A549 (cell line): ENCODE measurements at regions not wholly inside any gene's neighbourhood (a gene's known extent, or its start where the extent isn't known, plus 50 kb on each side); places are given as distances from the start of the nearest gene placed in this dataset.

Experiments
- ATAC-seq, 2 experiments: fragments of 200-7000 bp in 1 of 2; fragments of >200 bp in 1 of 2; cut with Nextera tagmentation in 1 of 2; cut with Tn5 transposase in 1 of 2; 3 replicates each; pipeline versions ENCODE4 v1.8.0 to v1.9.1; 2018 to 2020; ENCODE audit warnings: mild to moderate bottlenecking in 1 of 2, moderate library complexity in 1 of 2
- CTCF ChIA-PET: fragments of 300-600 bp; sonication (Branson Sonifier 250); formaldehyde crosslinking; extraction: SDS; loops from one replicate; lab custom pipeline; 2021; ENCODE audit warnings: antibody characterized with exemption, inconsistent platforms; lab: Yijun Ruan, JAX
- POLR2A ChIA-PET: fragments of 350-600 bp; formaldehyde crosslinking; extraction: SDS; loops from one replicate; lab custom pipeline; 2021; ENCODE audit warnings: antibody characterized with exemption, inconsistent platforms; lab: Yijun Ruan, JAX
- DNase-seq, 2 experiments: peaks; one replicate each; pipeline versions ENCODE4 v3.0.0 to v3.0.0-alpha.2; 2011 to 2016; ENCODE audit warnings: low read depth in 1 of 2, low spot score in 1 of 2
- FAIRE-seq: peaks from 2 replicates; lab custom pipeline; 2011; peaks lifted over from hg19 to GRCh38; lab: Jason Lieb, UNC
- H3K27ac ChIP-seq, 2 experiments: fragments of >200 bp; sonication (Bioruptor Twin); formaldehyde crosslinking; 3 replicates each; pipeline ENCODE4 v1.5.1; 2016 to 2017
- H3K4me1 ChIP-seq: fragments of >200 bp; sonication (Bioruptor Twin); formaldehyde crosslinking; 3 replicates; pipeline ENCODE4 v1.6.1; 2016
- H3K4me2 ChIP-seq: fragments of >200 bp; sonication (Bioruptor Twin); formaldehyde crosslinking; 3 replicates; pipeline ENCODE4 v1.6.1; 2016
- H3K4me3 ChIP-seq: fragments of >200 bp; sonication (Bioruptor Twin); formaldehyde crosslinking; 3 replicates; pipeline ENCODE4 v1.5.1; 2016
- H3K9me3 ChIP-seq: fragments of >200 bp; sonication (Bioruptor Twin); formaldehyde crosslinking; 3 replicates; pipeline ENCODE4 v1.6.1; 2016
- ATOH8 ChIP-seq: fragments of 250-450 bp; sonication (Bioruptor Pico); IDR thresholded peaks from 2 replicates; pipeline ENCODE4 v1.5.0; 2020; ENCODE audit warnings: low read depth, mild to moderate bottlenecking, moderate library complexity
- BCL3 ChIP-seq: fragments of >200 bp; sonication (Bioruptor Twin); formaldehyde crosslinking; IDR thresholded peaks from 3 replicates; pipeline ENCODE4 v1.6.1; 2016
- CBX2 ChIP-seq: fragments of 200-600 bp; sonication (generic); IDR thresholded peaks from 2 replicates; pipeline ENCODE4 v1.6.1; 2016; ENCODE audit warnings: low read depth, mild to moderate bottlenecking, borderline replicate concordance
- CBX8 ChIP-seq: fragments of 200-600 bp; sonication (generic); IDR thresholded peaks from 2 replicates; pipeline ENCODE4 v1.6.1; 2016
- CHD2 ChIP-seq: fragments of 150-350 bp; IDR thresholded peaks from 2 replicates; pipeline ENCODE4 v1.6.1; 2014; ENCODE audit warnings: low read length; ENCODE audit not compliant: partially characterized antibody
- CHD4 ChIP-seq: fragments of 200-600 bp; sonication (generic); IDR thresholded peaks from 2 replicates; pipeline ENCODE4 v1.6.1; 2016; ENCODE audit warnings: antibody characterized with exemption, mild to moderate bottlenecking, borderline replicate concordance
- CTCF ChIP-seq: fragments of >200 bp; sonication (Bioruptor Twin); formaldehyde crosslinking; IDR thresholded peaks from 3 replicates; pipeline ENCODE4 v1.5.1; 2016
- EHF ChIP-seq: fragments of 250-450 bp; sonication (Bioruptor Pico); IDR thresholded peaks from 2 replicates; pipeline ENCODE4 v1.5.0; 2020; ENCODE audit warnings: mild to moderate bottlenecking
- EHMT2 ChIP-seq: fragments of 200-600 bp; sonication (generic); IDR thresholded peaks from 2 replicates; pipeline ENCODE4 v1.6.1; 2016; ENCODE audit warnings: antibody characterized with exemption, low read depth, mild to moderate bottlenecking, moderate library complexity
- ESRRA ChIP-seq: fragments of 150-350 bp; IDR thresholded peaks from 2 replicates; pipeline ENCODE4 v1.6.1; 2014; ENCODE audit warnings: mild to moderate bottlenecking, low read length, borderline replicate concordance
- FOSL2 ChIP-seq, 2 experiments: fragments of 450-650 bp in 1 of 2; fragments of >200 bp in 1 of 2; sonication (Bioruptor Twin) in 1 of 2; formaldehyde crosslinking; IDR thresholded peaks; 2 replicates each; pipeline versions ENCODE4 v1.5.0 to v1.6.1; 2016 to 2020; ENCODE audit warnings: mild to moderate bottlenecking in 1 of 2, moderate library complexity in 1 of 2
- GATA3 ChIP-seq: IDR thresholded peaks from 2 replicates; pipeline ENCODE4 v1.6.1; 2012; ENCODE audit warnings: borderline replicate concordance
- HEYL ChIP-seq: fragments of 250-450 bp; sonication (Bioruptor Pico); IDR thresholded peaks from 2 replicates; pipeline ENCODE4 v1.8.0; 2021; ENCODE audit warnings: mild to moderate bottlenecking, moderate library complexity
- HOXB5 ChIP-seq: fragments of 250-450 bp; sonication (Bioruptor Pico); IDR thresholded peaks from 2 replicates; pipeline ENCODE4 v1.5.0; 2020; ENCODE audit warnings: mild to moderate bottlenecking, moderate library complexity
- JUN ChIP-seq, 2 experiments: fragments of >200 bp; sonication (Bioruptor Twin); formaldehyde crosslinking; IDR thresholded peaks; 2 replicates in 1 of 2; 3 replicates in 1 of 2; pipeline ENCODE4 v1.6.1; 2016 to 2017
- JUNB ChIP-seq: fragments of >200 bp; sonication (Bioruptor Twin); formaldehyde crosslinking; IDR thresholded peaks from 2 replicates; pipeline ENCODE4 v1.6.1; 2016
- MAFK ChIP-seq: fragments of 450-650 bp; IDR thresholded peaks from 2 replicates; pipeline ENCODE4 v1.6.1; 2014; ENCODE audit not compliant: partially characterized antibody
- NPAS2 ChIP-seq: fragments of 250-450 bp; sonication (Bioruptor Pico); IDR thresholded peaks from 2 replicates; pipeline ENCODE4 v1.8.0; 2022; ENCODE audit warnings: mild to moderate bottlenecking, moderate library complexity, borderline replicate concordance
- NR3C1 ChIP-seq: fragments of >200 bp; sonication (Bioruptor Twin); formaldehyde crosslinking; IDR thresholded peaks from 3 replicates; pipeline ENCODE4 v1.6.1; 2017
- PBX3 ChIP-seq: IDR thresholded peaks from 2 replicates; pipeline ENCODE4 v1.6.1; 2012
- POLR2AphosphoS2 ChIP-seq: conservative IDR thresholded peaks from 2 replicates; pipeline ENCODE4 v1.6.1; 2012; ENCODE audit warnings: low read length, improper control_type of control experiment, inconsistent platforms
- RAD21 ChIP-seq, 2 experiments: fragments of >200 bp in 1 of 2; sonication (Bioruptor Twin) in 1 of 2; formaldehyde crosslinking in 1 of 2; IDR thresholded peaks in 1 of 2; conservative IDR thresholded peaks in 1 of 2; 2 replicates in 1 of 2; 3 replicates in 1 of 2; pipeline ENCODE4 v1.6.1; 2012 to 2018; ENCODE audit warnings: inconsistent platforms in 1 of 2
- RARB ChIP-seq: fragments of 250-450 bp; sonication (Bioruptor Pico); IDR thresholded peaks from 2 replicates; pipeline ENCODE4 v1.8.0; 2021; ENCODE audit warnings: mild to moderate bottlenecking, moderate library complexity
- RCOR1 ChIP-seq: fragments of 150-350 bp; IDR thresholded peaks from 2 replicates; pipeline ENCODE4 v1.6.1; 2014; ENCODE audit warnings: antibody characterized with exemption, low read length, low read depth
- RNF2 ChIP-seq: fragments of 200-600 bp; sonication (generic); IDR thresholded peaks from 2 replicates; pipeline ENCODE4 v1.6.1; 2016; ENCODE audit warnings: low read depth, mild to moderate bottlenecking, antibody characterized with exemption, moderate library complexity, borderline replicate concordance
- SMC3 ChIP-seq: fragments of >200 bp; sonication (Bioruptor Twin); formaldehyde crosslinking; IDR thresholded peaks from 3 replicates; pipeline ENCODE4 v1.6.1; 2018; ENCODE audit warnings: inconsistent platforms
- SREBF2 ChIP-seq: fragments of 450-650 bp; IDR thresholded peaks from 2 replicates; pipeline ENCODE4 v1.6.1; 2014; ENCODE audit warnings: mild to moderate bottlenecking, moderate library complexity
- TP53 ChIP-seq: fragments of 250-450 bp; sonication (Bioruptor Pico); IDR thresholded peaks from 2 replicates; pipeline ENCODE4 v1.5.0; 2021; ENCODE audit warnings: mild to moderate bottlenecking, moderate library complexity
- USF2 ChIP-seq: fragments of 450-650 bp; IDR thresholded peaks from 2 replicates; pipeline ENCODE4 v1.6.1; 2014; ENCODE audit warnings: antibody characterized with exemption
- ZC3H11A ChIP-seq: fragments of 450-650 bp; IDR thresholded peaks from 2 replicates; pipeline ENCODE4 v1.6.1; 2014; ENCODE audit warnings: antibody characterized with exemption, mild to moderate bottlenecking
- ZNF302 ChIP-seq: fragments of 250-450 bp; sonication (Bioruptor Pico); IDR thresholded peaks from 2 replicates; pipeline ENCODE4 v1.9.0; 2021; ENCODE audit warnings: inconsistent platforms, mild to moderate bottlenecking, moderate library complexity
- WGBS: methylation state at CpG from one replicate; pipeline ENCODE4 v1.1.6; 2017; ENCODE audit errors: missing lambda C conversion rate; 5-methylcytosine and 5-hydroxymethylcytosine counted together

- H3K27ac ChIP-seq: no peak overlapping the region
- no peak for FAIRE-seq
- peak in 1 of 2 experiments; percentile 31; a peak in 2 of 6 replicates for ATAC-seq
- H3K9me3 ChIP-seq: no peaks in the 10 kb centered on the region
- no peak for DNase-seq
- TF ChIP-seq SMC3 (no peak), MAFK (no peak), CBX2 (no peak), FOSL2 (IDR thresholded peaks at IDR 0.05) (no peak), FOSL2 (CRISPR knock-in tag; IDR thresholded peaks at IDR 0.05) (no peak), ZNF302 (no peak), EHMT2 (no peak), RAD21 (conservative IDR thresholded peaks at IDR 0.05 in 1 of 2, IDR thresholded peaks at IDR 0.05 in 1 of 2) (no peak), ATOH8 (CRISPR knock-in tag) (no peak), NR3C1 (no peak), ESRRA (no peak), CHD2 (no peak), GATA3 (no peak), JUN (IDR thresholded peaks at IDR 0.05) (no peak), JUNB (no peak), HEYL (CRISPR knock-in tag) (no peak), POLR2AphosphoS2 (no peak), RCOR1 (no peak), SREBF2 (no peak), TP53 (CRISPR knock-in tag) (no peak), USF2 (no peak)
- 79% methylated on average over 4 of the region's 4 CpGs for WGBS
- ChIA-PET POLR2A (no interaction called here), CTCF (interaction anchor here (1.6 kb wide), 1 partner anchor 15 kb away, joined by 4 read pairs; no protein-coding TSS in a partner anchor)
- H3K4me3 ChIP-seq: no peak overlapping the region
- no peak overlapping the region for H3K4me2 ChIP-seq
- peaks cover 16% of the 10 kb centered on the region; the same call in 2 of the 3 replicates for H3K4me1 ChIP-seq
These were observed 76.7 kb upstream of the MBNL1 start for GRCh38 chr3:152192050-152192449.

- H3K4me1 ChIP-seq: peaks cover 19% of the 10 kb centered on the region; the same call in 2 of the 3 replicates
- DNase-seq (no peak), FAIRE-seq (peak; percentile 59), ATAC-seq (peak in 1 of 2 experiments; percentile 60; a peak in 3 of 6 replicates)
- peak overlapping the region; percentile 43 for H3K4me3 ChIP-seq
- ChIA-PET CTCF (interaction anchor here (1.4 to 1.6 kb wide), 2 partner anchors 13 to 16 kb away, joined by 4 read pairs; no protein-coding TSS in a partner anchor), POLR2A (interaction anchor here (1.0 kb wide), 1 partner anchor 10 kb away, joined by 4 read pairs; no protein-coding TSS in a partner anchor)
- H3K4me2 ChIP-seq: peak overlapping the region; percentile 96
- peak overlapping the region; percentile 53 to 78; a peak in 4 of 6 replicates for H3K27ac ChIP-seq
- 55% methylated on average over 5 of the region's 5 CpGs for WGBS
- H3K9me3 ChIP-seq: no peaks in the 10 kb centered on the region
- TF ChIP-seq NR3C1 (no peak), HEYL (CRISPR knock-in tag) (no peak), RCOR1 (no peak), RNF2 (no peak), HOXB5 (CRISPR knock-in tag) (no peak), RARB (CRISPR knock-in tag) (no peak), ZC3H11A (no peak), EHF (no peak), GATA3 (no peak), PBX3 (no peak), SREBF2 (no peak), BCL3 (no peak), USF2 (no peak), TP53 (CRISPR knock-in tag) (no peak), CTCF (no peak), NPAS2 (CRISPR knock-in tag) (no peak), CBX8 (no peak), CHD4 (no peak)
These were observed 75.6 kb upstream of the MBNL1 start for GRCh38 chr3:152192936-152193672.
